Prostate gland (tissue), 2 donors: ENCODE measurements at regions not wholly inside any gene's neighbourhood (a gene's known extent, or its start where the extent isn't known, plus 50 kb on each side); places are given as distances from the start of the nearest gene placed in this dataset.

ENCODE experiments used
- DNase-seq: peaks from one replicate; pipeline ENCODE4 v3.0.0-alpha.2; 2019; ENCODE audit warnings: low spot score
- H3K27ac ChIP-seq, 2 donors: fragments of 200-600 bp; sonication (generic); 2 replicates each; pipeline ENCODE4 v1.5.1; 2017 to 2019
- H3K27me3 ChIP-seq: fragments of 200-600 bp; sonication (generic); replicated peaks from 2 replicates; pipeline ENCODE4 v1.5.1; 2019; ENCODE audit not compliant: insufficient read depth
- H3K36me3 ChIP-seq, 2 donors: fragments of 200-600 bp; sonication (generic); 1 replicate in 1 of 2; 2 replicates in 1 of 2; pipeline versions ENCODE4 v1.5.1 to v1.8.1; 2017 to 2019
- H3K4me1 ChIP-seq: fragments of 200-600 bp; sonication (generic); replicated peaks from 2 replicates; pipeline ENCODE4 v1.5.1; 2019
- H3K4me3 ChIP-seq, 2 donors: fragments of 200-600 bp; sonication (generic); 2 replicates each; pipeline ENCODE4 v1.5.1; 2017 to 2019
- H3K9me3 ChIP-seq: fragments of 200-600 bp; sonication (generic); 2 replicates; pipeline ENCODE4 v1.5.1; 2017
- CTCF ChIP-seq, 4 experiments: fragments of 200-600 bp in 2 of 4; fragments of 450-650 bp in 2 of 4; sonication (generic) in 2 of 4; IDR thresholded peaks; 1 replicate in 3 of 4; 2 replicates in 1 of 4; pipeline ENCODE4 v1.5.1; 2016 to 2019; ENCODE audit warnings: antibody characterized with exemption in 4 of 4, mild to moderate bottlenecking in 2 of 4, moderate library complexity in 2 of 4
- POLR2A ChIP-seq: fragments of 450-650 bp; IDR thresholded peaks from one replicate; pipeline ENCODE4 v1.6.1; 2016; ENCODE audit warnings: antibody characterized with exemption, mild to moderate bottlenecking
- POLR2AphosphoS5 ChIP-seq: sonication (generic); formaldehyde crosslinking; IDR thresholded peaks from one replicate; pipeline ENCODE4 v1.6.1; 2017; ENCODE audit warnings: antibody characterized with exemption
- WGBS: methylation state at CpG from one replicate; pipeline ENCODE4 v1.1.5; 2018; 5-methylcytosine and 5-hydroxymethylcytosine counted together
- intact Hi-C: fragments of 100-400 bp; cut with DNase I; formaldehyde crosslinking; loops from one replicate; pipeline ENCODE4 v1.14.2; 2022

GRCh38 chr4:165767671-165768070 is 105.4 kb upstream of the TLL1 start:
- 100% methylated on average over 1 of the region's 1 CpG for WGBS
- TF ChIP-seq POLR2AphosphoS5: no peak
- TF ChIP-seq CTCF (IDR thresholded peaks at IDR 0.05): no peak
- TF ChIP-seq POLR2A: no peak
- Histone ChIP-seq H3K9me3 (no peaks in the 10 kb centered on the region), H3K27me3 (no peaks in the 10 kb centered on the region), H3K27ac (no peak overlapping the region), H3K4me1 (no peaks in the 10 kb centered on the region), H3K36me3 (no peaks in the 10 kb centered on the region), H3K4me3 (no peak overlapping the region)
- DNase-seq: no peak
- intact Hi-C loops: no loop called here

- intact Hi-C loops: no loop called here
- Histone ChIP-seq H3K4me3 (no peak overlapping the region), H3K27me3 (no peaks in the 10 kb centered on the region), H3K4me1 (no peaks in the 10 kb centered on the region), H3K27ac (no peak overlapping the region), H3K36me3 (no peaks in the 10 kb centered on the region), H3K9me3 (no peaks in the 10 kb centered on the region)
- TF ChIP-seq CTCF (IDR thresholded peaks at IDR 0.05) (no peak), POLR2AphosphoS5 (no peak), POLR2A (no peak)
- no peak for DNase-seq
- WGBS: 98% methylated on average over 3 of the region's 3 CpGs
These were observed 104.8 kb upstream of the TLL1 start for GRCh38 chr4:165768281-165768680.

- 56% methylated on average over 1 of the region's 1 CpG for WGBS
- no peak for DNase-seq
- H3K27ac ChIP-seq: no peak overlapping the region
- H3K4me1 ChIP-seq: no peaks in the 10 kb centered on the region
- H3K27me3 ChIP-seq: no peaks in the 10 kb centered on the region
- no peaks in the 10 kb centered on the region for H3K36me3 ChIP-seq
- intact Hi-C loops: no loop called here
- no peaks in the 10 kb centered on the region for H3K9me3 ChIP-seq
- no peak for TF ChIP-seq POLR2AphosphoS5
- TF ChIP-seq POLR2A: no peak
- TF ChIP-seq CTCF (IDR thresholded peaks at IDR 0.05): no peak
- H3K4me3 ChIP-seq: no peak overlapping the region
These were observed 98.7 kb upstream of the TLL1 start for GRCh38 chr4:165774326-165774725.

GRCh38 chr4:165779950-165780670 is 92.9 kb upstream of the TLL1 start:
- H3K36me3 ChIP-seq: no peaks in the 10 kb centered on the region
- H3K4me1 ChIP-seq: no peaks in the 10 kb centered on the region
- no peak overlapping the region for H3K27ac ChIP-seq
- no peaks in the 10 kb centered on the region for H3K27me3 ChIP-seq
- TF ChIP-seq CTCF (IDR thresholded peaks at IDR 0.05) (no peak), POLR2A (no peak), POLR2AphosphoS5 (no peak)
- WGBS: 73% methylated on average over 5 of the region's 5 CpGs
- no peaks in the 10 kb centered on the region for H3K9me3 ChIP-seq
- no peak overlapping the region for H3K4me3 ChIP-seq
- intact Hi-C loops: no loop called here
- no peak for DNase-seq

GRCh38 chr4:165780735-165781134 is 92.3 kb upstream of the TLL1 start:
- no peak overlapping the region for H3K4me3 ChIP-seq
- TF ChIP-seq CTCF (IDR thresholded peaks at IDR 0.05): no peak
- TF ChIP-seq POLR2A: no peak
- TF ChIP-seq POLR2AphosphoS5: no peak
- no peak for DNase-seq
- WGBS: 57% methylated on average over 1 of the region's 1 CpG
- no peaks in the 10 kb centered on the region for H3K4me1 ChIP-seq
- no peaks in the 10 kb centered on the region for H3K36me3 ChIP-seq
- no peaks in the 10 kb centered on the region for H3K27me3 ChIP-seq
- no peak overlapping the region for H3K27ac ChIP-seq
- H3K9me3 ChIP-seq: no peaks in the 10 kb centered on the region
- intact Hi-C loops: no loop called here
